ENCODE measurements at regions not wholly inside any gene's neighbourhood (a gene's known extent, or its start where the extent isn't known, plus 50 kb on each side); places are given as distances from the start of the nearest gene placed in this dataset.
"Not testable (repeated sequence)": the region's sequence is repeated elsewhere in the genome, so short reads cannot be mapped to it uniquely, and the experiment has no call there.

DNA sequence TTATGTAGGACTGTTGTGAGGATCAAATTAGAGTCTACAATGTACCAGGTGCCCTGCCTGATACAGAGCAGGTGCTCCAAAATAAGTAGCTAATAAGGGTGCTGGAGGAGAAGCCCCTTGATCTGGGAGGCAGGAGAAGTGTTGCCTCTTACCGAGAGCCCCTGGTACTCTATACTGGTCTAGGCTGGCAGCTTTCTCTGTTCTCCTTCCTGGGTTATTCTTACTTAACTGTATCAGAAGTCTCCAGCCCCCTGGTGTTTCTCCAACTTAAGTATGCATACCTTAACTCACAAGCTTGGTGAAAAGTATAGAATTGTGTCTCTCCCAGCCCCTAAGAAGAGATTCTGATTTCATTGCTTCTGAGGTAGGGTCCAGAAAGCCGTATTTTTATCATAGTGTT lies 254.9 kb downstream of the LRIG3 start:
- no peak for DNase-seq (ENCODE audit: low read depth)
- TF ChIP-seq CTCF (conservative IDR thresholded peaks at IDR 0.05; ENCODE audit: low read depth, low read length) = no peak

GRCh38 chr12:58668233-58668632 lies 252.1 kb downstream of the LRIG3 start:
- no peak for TF ChIP-seq CTCF (conservative IDR thresholded peaks at IDR 0.05; ENCODE audit: low read depth, low read length)
- H3K4me3 ChIP-seq (ENCODE audit: low read depth, low read length) = no peak overlapping the region
- no peak for DNase-seq (ENCODE audit: low read depth)

More for the DNA sequence above, 254.9 kb downstream of the LRIG3 start:
- no peak overlapping the region for H3K4me3 ChIP-seq (ENCODE audit: low read depth, low read length)

DNA sequence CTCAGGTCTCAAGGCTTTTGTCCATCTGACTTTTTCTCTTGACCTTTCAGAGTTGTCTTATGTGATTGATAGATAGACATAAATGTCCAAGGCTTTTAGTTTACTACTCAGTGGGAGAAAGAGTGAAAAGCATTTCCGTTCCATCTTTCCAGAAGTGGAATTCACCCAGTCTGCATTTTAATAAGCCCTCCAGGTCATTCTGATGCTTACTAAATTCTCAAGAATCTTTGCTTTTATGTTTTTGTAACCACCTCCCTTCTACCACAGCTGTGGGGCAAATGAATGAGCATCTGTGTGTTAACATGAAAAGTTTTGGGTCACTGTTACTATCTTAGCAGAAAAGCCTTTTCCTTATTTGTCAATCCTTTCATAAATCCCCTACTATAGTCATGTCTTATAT lies 251.4 kb downstream of the LRIG3 start:
- TF ChIP-seq CTCF (conservative IDR thresholded peaks at IDR 0.05; ENCODE audit: low read depth, low read length) = no peak
- DNase-seq (ENCODE audit: low read depth) = peak; percentile 43
- H3K4me3 ChIP-seq (ENCODE audit: low read depth, low read length) = no peak overlapping the region

DNA sequence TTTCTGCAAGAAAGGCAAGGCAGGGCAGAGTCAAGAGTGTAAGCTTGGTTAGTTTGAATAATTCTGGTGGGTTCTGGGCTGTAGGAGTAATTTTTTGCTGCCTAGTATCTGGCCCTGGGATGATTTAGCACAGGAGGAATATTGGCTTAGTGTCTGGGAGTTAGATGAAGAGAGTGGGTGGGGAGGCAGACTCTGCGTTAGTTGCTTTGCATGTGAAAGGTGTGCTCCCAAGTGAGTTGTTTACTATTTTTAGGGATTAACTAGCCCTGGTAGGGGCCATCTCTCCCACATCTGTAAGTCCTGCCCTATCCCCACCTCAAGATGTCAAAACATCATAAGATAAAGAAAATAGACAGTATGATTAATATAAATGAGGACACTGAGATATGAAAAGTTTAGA lies 249.7 kb downstream of the LRIG3 start:
- DNase-seq (ENCODE audit: low read depth) = no peak
- no peak for TF ChIP-seq CTCF (conservative IDR thresholded peaks at IDR 0.05; ENCODE audit: low read depth, low read length)
- H3K4me3 ChIP-seq (ENCODE audit: low read depth, low read length) = no peak overlapping the region

DNA sequence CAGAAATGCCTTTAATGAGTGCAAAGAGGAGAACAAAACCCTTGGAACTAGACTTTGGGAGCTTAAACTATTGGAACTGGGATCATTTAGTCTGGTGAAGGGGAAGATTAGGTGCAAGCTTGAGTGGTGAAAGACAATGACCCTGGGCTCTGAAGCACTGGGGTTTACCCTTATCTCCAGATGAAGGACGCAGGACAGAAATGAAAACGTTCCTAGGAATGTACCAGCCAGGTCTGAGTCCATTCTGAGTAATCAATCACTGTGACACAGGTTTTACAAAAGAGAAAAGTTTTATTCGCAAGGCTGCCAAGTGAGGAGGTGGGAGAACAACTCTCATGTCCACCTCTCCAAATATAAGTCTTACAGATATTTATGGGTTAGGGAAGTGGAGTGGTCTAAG lies 249.1 kb downstream of the LRIG3 start:
- no peak overlapping the region for H3K4me3 ChIP-seq (ENCODE audit: low read depth, low read length)

GRCh38 chr12:58673021-58673420 lies 247.3 kb downstream of the LRIG3 start:
- no peak overlapping the region for H3K4me3 ChIP-seq (ENCODE audit: low read depth, low read length)
- TF ChIP-seq CTCF (conservative IDR thresholded peaks at IDR 0.05; ENCODE audit: low read depth, low read length) = no peak
- DNase-seq (ENCODE audit: low read depth) = no peak

More for the DNA sequence above, 249.1 kb downstream of the LRIG3 start:
- TF ChIP-seq CTCF (conservative IDR thresholded peaks at IDR 0.05; ENCODE audit: low read depth, low read length) = no peak
- no peak for DNase-seq (ENCODE audit: low read depth)

DNA sequence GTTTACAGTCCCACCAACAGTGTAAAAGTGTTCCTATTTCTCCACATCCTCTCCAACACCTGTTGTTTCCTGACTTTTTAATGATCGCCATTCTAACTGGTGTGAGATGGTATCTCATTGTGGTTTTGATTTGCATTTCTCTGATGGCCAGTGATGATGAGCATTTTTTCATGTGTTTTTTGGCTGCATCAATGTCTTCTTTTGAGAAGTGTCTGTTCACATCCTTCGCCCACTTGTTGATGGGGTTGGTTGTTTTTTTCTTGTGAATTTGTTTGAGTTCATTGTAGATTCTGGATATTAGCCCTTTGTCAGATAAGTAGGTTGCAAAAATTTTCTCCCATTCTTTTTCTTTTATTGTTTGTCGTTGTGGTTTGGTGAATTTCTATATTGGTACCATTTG lies 242.5 kb downstream of the LRIG3 start:
- H3K4me3 ChIP-seq (ENCODE audit: low read depth, low read length); DNase-seq (ENCODE audit: low read depth): not testable (repeated sequence)

DNA sequence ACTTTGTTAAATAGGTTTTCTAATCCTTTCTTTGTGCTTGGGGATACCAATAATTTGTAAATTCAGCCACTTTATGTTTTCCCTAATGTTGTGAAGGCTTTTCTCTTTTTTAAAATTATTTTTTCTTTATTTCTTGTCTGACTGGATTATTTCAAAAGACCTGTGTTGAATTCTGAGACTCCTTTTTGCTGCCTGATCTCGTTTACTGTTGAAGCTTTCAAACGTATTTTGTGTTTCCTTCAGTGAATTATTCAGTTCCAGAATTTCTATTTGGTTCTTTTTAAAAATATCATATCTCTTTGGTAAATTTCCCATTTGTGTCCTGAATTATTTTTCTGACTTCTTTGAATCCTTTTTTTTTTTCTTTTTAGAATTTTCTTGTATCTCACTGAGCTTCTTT lies 241.6 kb downstream of the LRIG3 start:
- no peak overlapping the region for H3K4me3 ChIP-seq (ENCODE audit: low read depth, low read length)
- peak; percentile 6 for DNase-seq (ENCODE audit: low read depth)
- TF ChIP-seq CTCF (conservative IDR thresholded peaks at IDR 0.05; ENCODE audit: low read depth, low read length) = no peak
